H1 (cell line): ENCODE measurements at regions not wholly inside any gene's neighbourhood (a gene's known extent, or its start where the extent isn't known, plus 50 kb on each side); places are given as distances from the start of the nearest gene placed in this dataset.

Source experiments
- CHD2 ChIP-seq: IDR thresholded peaks from 2 replicates; pipeline ENCODE4 v1.6.1; 2012; ENCODE audit warnings: low read length, improper control_type of control experiment
- CHD7 ChIP-seq: fragments of 300-600 bp; sonication (generic); IDR thresholded peaks from 2 replicates; pipeline ENCODE4 v1.7.1; 2012; ENCODE audit warnings: low read length, moderate library complexity, mild to moderate bottlenecking, inconsistent platforms; ENCODE audit not compliant: insufficient replicate concordance
- GABPA ChIP-seq: IDR thresholded peaks from 2 replicates; pipeline ENCODE4 v1.6.1; 2011; ENCODE audit warnings: mild to moderate bottlenecking, low read length, moderate library complexity, borderline replicate concordance; ENCODE audit not compliant: insufficient read depth
- RXRA ChIP-seq: IDR thresholded peaks from 2 replicates; pipeline ENCODE4 v1.6.1; 2011; ENCODE audit warnings: low read depth, mild to moderate bottlenecking, low read length, moderate library complexity; ENCODE audit not compliant: insufficient read depth
- SP1 ChIP-seq: IDR thresholded peaks from 2 replicates; pipeline ENCODE4 v1.6.1; 2011; ENCODE audit warnings: low read depth, low read length
- SRF ChIP-seq: IDR thresholded peaks from 2 replicates; pipeline ENCODE4 v1.6.1; 2011; ENCODE audit warnings: mild to moderate bottlenecking, low read depth, low read length, moderate library complexity
- SUZ12 ChIP-seq: fragments of 200-600 bp; sonication (generic); IDR thresholded peaks from 2 replicates; pipeline ENCODE4 v1.6.1; 2012; ENCODE audit warnings: mild to moderate bottlenecking, inconsistent platforms, low read length, moderate library complexity, mixed read lengths
- TCF12 ChIP-seq: IDR thresholded peaks from 2 replicates; pipeline ENCODE4 v1.6.1; 2011; ENCODE audit warnings: low read depth, mild to moderate bottlenecking, low read length
- YY1 ChIP-seq: IDR thresholded peaks from 2 replicates; pipeline ENCODE4 v1.6.1; 2011; ENCODE audit warnings: low read depth, mild to moderate bottlenecking, low read length
- ZNF274 ChIP-seq: IDR thresholded peaks from 2 replicates; pipeline ENCODE4 v1.7.0; 2012; ENCODE audit warnings: low read length, borderline replicate concordance; ENCODE audit errors: extremely low read depth
- TF ChIP-seq, protein P1 (sequence below): IDR thresholded peaks from 2 replicates; pipeline ENCODE4 v1.6.1; 2011; ENCODE audit warnings: low read length, improper control_type of control experiment

GRCh38 chr17:72510351-72511016, 389.7 kb downstream of the SOX9 start (continued):
- TF ChIP-seq CHD7 (no peak), SRF (no peak), CHD2 (no peak), TCF12 (no peak), RXRA (no peak), SP1 (no peak), SUZ12 (no peak), ZNF274 (no peak), GABPA (no peak), YY1 (no peak)
- TF ChIP-seq, protein P1, sequence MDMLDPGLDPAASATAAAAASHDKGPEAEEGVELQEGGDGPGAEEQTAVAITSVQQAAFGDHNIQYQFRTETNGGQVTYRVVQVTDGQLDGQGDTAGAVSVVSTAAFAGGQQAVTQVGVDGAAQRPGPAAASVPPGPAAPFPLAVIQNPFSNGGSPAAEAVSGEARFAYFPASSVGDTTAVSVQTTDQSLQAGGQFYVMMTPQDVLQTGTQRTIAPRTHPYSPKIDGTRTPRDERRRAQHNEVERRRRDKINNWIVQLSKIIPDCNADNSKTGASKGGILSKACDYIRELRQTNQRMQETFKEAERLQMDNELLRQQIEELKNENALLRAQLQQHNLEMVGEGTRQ = no peak
